ENCODE measurements at regions not wholly inside any gene's neighbourhood (a gene's known extent, or its start where the extent isn't known, plus 50 kb on each side); places are given as distances from the start of the nearest gene placed in this dataset.
"Not testable (repeated sequence)": the region's sequence is repeated elsewhere in the genome, so short reads cannot be mapped to it uniquely, and the experiment has no call there.

DNA sequence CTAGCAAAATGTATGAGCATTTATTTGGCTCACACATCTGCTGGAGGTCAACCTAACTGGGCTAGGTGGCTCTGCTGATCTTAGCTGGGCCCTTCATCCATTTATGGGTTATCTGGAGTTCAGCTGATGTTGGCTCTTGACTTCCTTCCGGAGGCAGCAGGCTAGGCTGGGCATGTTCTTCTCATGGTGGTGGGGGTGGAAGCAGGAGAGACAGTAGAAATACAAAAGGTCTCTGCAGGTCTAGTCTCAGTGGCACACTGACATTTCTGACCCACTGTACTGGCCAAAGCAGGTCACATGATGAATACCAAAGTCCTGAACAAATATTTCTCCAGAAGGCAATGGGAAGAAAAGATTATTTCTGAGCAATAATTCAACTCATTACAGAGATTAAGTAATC lies 334.6 kb downstream of the CRPPA start:
- intact Hi-C loops (cut with DNase I), result no loop called here
- Histone ChIP-seq H3K36me3 (no peaks in the 10 kb centered on the region), H3K4me3 (replicated peaks in 1 of 3) (no peak overlapping the region), H3K9me3 (no peaks in the 10 kb centered on the region), H3K27ac (no peak overlapping the region), H3K4me1 (no peaks in the 10 kb centered on the region), H3K27me3 (no peaks in the 10 kb centered on the region)
- no peak for TF ChIP-seq POLR2A (IDR thresholded peaks at IDR 0.05)
- no peak for TF ChIP-seq CTCF (IDR thresholded peaks at IDR 0.05)
- WGBS, 2 donors, result 75 to 80% methylated on average over 1 of the region's 1 CpG
- no peak for DNase-seq

GRCh38 chr7:16085780-16086179 lies 335.6 kb downstream of the CRPPA start:
- H3K4me3 ChIP-seq (replicated peaks in 1 of 3); H3K4me1 ChIP-seq; intact Hi-C loops (cut with DNase I); H3K36me3 ChIP-seq; H3K27me3 ChIP-seq; H3K27ac ChIP-seq; H3K9me3 ChIP-seq; DNase-seq: not testable (repeated sequence)
- WGBS, 2 donors, result 81 to 88% methylated on average over 6 of the region's 6 CpGs

GRCh38 chr7:16084875-16085274 lies 336.5 kb downstream of the CRPPA start:
- H3K4me3 ChIP-seq (replicated peaks in 1 of 3), result no peak overlapping the region
- H3K27me3 ChIP-seq, result no peaks in the 10 kb centered on the region
- no peak for DNase-seq
- intact Hi-C loops (cut with DNase I), result no loop called here
- H3K27ac ChIP-seq, result no peak overlapping the region
- no peaks in the 10 kb centered on the region for H3K4me1 ChIP-seq
- H3K9me3 ChIP-seq, result no peaks in the 10 kb centered on the region
- TF ChIP-seq CTCF (IDR thresholded peaks at IDR 0.05) (no peak), POLR2A (IDR thresholded peaks at IDR 0.05) (no peak)
- 89% methylated on average over 4 of the region's 4 CpGs for WGBS, 2 donors
- H3K36me3 ChIP-seq, result no peaks in the 10 kb centered on the region

GRCh38 chr7:16084370-16084769 lies 337.0 kb downstream of the CRPPA start:
- intact Hi-C loops (cut with DNase I), result no loop called here
- H3K27ac ChIP-seq, result no peak overlapping the region
- no peaks in the 10 kb centered on the region for H3K27me3 ChIP-seq
- no peak for DNase-seq
- H3K4me1 ChIP-seq, result no peaks in the 10 kb centered on the region
- TF ChIP-seq CTCF (IDR thresholded peaks at IDR 0.05) (no peak), POLR2A (IDR thresholded peaks at IDR 0.05) (no peak)
- no peaks in the 10 kb centered on the region for H3K9me3 ChIP-seq
- WGBS, 2 donors, result 73 to 77% methylated on average over 3 of the region's 3 CpGs
- no peaks in the 10 kb centered on the region for H3K36me3 ChIP-seq
- H3K4me3 ChIP-seq (replicated peaks in 1 of 3), result no peak overlapping the region

DNA sequence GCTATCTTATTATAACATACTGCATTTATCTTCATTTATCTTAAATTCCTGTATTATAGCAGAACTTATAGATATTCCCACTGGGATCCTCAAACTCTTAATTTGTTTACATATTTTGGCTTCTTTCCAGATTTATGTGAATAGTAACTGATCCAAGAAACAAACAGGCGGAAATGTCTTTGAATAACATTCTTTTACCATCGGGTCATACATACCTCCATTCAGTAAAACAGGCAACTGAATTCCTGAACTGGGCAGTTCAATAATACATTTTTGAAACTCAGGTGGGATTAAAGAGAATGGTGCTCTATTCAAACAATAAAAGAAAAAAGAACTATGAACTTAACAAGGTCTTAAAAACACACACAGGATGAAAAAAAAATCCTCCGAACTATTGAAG lies 337.4 kb downstream of the CRPPA start:
- intact Hi-C loops (cut with DNase I), result no loop called here
- no peaks in the 10 kb centered on the region for H3K9me3 ChIP-seq
- H3K36me3 ChIP-seq, result no peaks in the 10 kb centered on the region
- H3K4me1 ChIP-seq, result no peaks in the 10 kb centered on the region
- no peak overlapping the region for H3K27ac ChIP-seq
- H3K4me3 ChIP-seq (replicated peaks in 1 of 3), result no peak overlapping the region
- no peaks in the 10 kb centered on the region for H3K27me3 ChIP-seq
- TF ChIP-seq POLR2A (IDR thresholded peaks at IDR 0.05) (no peak), CTCF (IDR thresholded peaks at IDR 0.05) (no peak)
- no peak for DNase-seq
- 63 to 76% methylated on average over 3 of the region's 3 CpGs for WGBS, 2 donors

DNA sequence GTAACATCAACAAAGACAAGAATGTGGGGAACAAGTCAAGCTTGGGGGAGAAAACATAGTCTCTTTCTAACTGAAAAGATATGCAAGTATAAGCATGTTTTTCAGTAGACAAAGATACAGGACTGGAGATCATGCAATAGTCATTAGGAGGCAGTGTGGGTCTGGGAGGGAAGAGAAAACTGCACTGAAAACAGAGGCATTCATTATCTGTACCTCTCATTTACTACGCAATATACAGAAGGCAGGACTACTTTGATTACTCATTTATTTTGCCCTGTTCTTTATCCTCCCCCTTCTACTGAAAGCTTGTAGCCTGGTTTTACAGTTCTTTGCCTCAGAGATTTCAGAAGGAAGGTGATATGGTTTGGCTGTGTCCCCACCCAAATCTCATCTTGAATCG lies 341.2 kb downstream of the CRPPA start:
- intact Hi-C loops (cut with DNase I), result no loop called here
- WGBS, 2 donors, result 94% methylated on average over 2 of the region's 2 CpGs

More for the DNA sequence above, 341.2 kb downstream of the CRPPA start:
- H3K4me1 ChIP-seq, result no peaks in the 10 kb centered on the region
- H3K9me3 ChIP-seq, result no peaks in the 10 kb centered on the region
- TF ChIP-seq CTCF (IDR thresholded peaks at IDR 0.05), result no peak
- TF ChIP-seq POLR2A (IDR thresholded peaks at IDR 0.05), result no peak
- no peak for DNase-seq
- H3K27ac ChIP-seq, result no peak overlapping the region
- no peak overlapping the region for H3K4me3 ChIP-seq (replicated peaks in 1 of 3)
- no peaks in the 10 kb centered on the region for H3K36me3 ChIP-seq
- no peaks in the 10 kb centered on the region for H3K27me3 ChIP-seq

Measured in thyroid gland (tissue), 4 donors.